ENCODE measurements at regions not wholly inside any gene's neighbourhood (a gene's known extent, or its start where the extent isn't known, plus 50 kb on each side); places are given as distances from the start of the nearest gene placed in this dataset.

DNA sequence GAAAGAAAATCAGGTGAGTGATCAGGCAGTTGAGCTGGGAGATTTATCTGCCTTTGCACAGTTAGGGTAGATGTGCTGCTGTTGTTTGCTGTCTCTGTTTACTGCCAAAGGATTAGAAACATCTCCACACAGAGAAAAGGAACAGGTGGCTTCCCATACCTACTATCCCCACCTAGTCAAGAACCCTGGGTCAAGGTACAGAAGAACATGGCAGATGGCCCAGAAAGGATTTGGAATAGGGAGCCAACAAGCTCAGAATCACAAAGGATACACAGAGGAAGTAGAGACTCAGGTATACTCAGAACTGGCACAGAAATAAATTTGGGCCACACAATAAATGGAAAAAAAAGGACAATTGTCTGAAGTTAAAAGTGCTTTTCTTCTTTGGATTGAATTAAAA, 64.3 kb downstream of the TIGD2 start:
- Histone ChIP-seq H3K27me3 (ENCODE audit: insufficient read depth, low read depth, severe bottlenecking) (no peaks in the 10 kb centered on the region), H3K36me3 (no peaks in the 10 kb centered on the region), H3K27ac (no peak overlapping the region), H3K4me3 (ENCODE audit: low read depth, low read length) (no peak overlapping the region), H3K9me3 (ENCODE audit: severe bottlenecking) (no peaks in the 10 kb centered on the region)
- TF ChIP-seq CTCF (IDR thresholded peaks at IDR 0.05; ENCODE audit: low read depth, low read length) = no peak
- DNase-seq = no peak

DNA sequence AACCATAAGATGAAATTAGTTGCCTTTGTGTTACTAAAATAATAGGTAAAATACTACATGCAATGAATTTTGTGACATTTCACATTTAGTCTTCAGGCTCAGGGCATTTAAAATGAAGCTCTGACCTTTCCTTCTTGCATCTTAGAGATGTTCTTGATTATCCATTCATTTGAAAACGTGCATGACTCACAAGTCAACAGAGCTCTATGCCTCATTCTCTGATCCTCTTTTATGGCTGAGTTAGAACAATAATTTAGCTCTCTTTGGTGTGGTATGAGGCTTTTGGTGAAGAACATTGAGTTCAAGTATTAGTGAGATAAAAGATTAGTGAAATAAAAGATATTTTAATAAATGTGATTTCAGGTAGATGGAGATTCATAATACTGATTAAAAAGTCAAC, 66.5 kb downstream of the TIGD2 start:
- no peak for DNase-seq
- no peak for TF ChIP-seq CTCF (IDR thresholded peaks at IDR 0.05; ENCODE audit: low read depth, low read length)
- no peaks in the 10 kb centered on the region for H3K27me3 ChIP-seq (ENCODE audit: insufficient read depth, low read depth, severe bottlenecking)
- no peaks in the 10 kb centered on the region for H3K36me3 ChIP-seq
- H3K9me3 ChIP-seq (ENCODE audit: severe bottlenecking) = no peaks in the 10 kb centered on the region
- H3K27ac ChIP-seq = no peak overlapping the region
- no peak overlapping the region for H3K4me3 ChIP-seq (ENCODE audit: low read depth, low read length)

DNA sequence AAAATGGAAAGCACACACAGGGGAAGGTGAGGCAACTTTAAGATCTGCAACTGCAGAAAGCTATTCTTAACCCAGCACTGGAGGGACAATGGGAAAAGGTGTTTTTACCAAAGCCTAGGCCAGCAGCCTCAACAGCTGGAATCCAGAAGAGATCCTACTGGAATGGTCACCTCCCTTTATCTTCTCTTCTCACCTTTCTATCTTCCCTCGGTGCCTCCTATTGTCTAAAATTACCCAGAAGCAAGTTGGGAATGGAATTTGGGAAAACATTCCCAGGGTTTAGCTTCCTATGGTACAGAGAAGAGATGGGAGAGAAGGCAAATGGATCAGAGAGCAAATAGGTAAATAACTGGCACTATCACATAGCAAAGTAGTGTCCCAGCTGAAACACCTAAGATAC, 73.1 kb downstream of the TIGD2 start:
- Histone ChIP-seq H3K36me3 (no peaks in the 10 kb centered on the region), H3K27ac (no peak overlapping the region), H3K27me3 (ENCODE audit: insufficient read depth, low read depth, severe bottlenecking) (no peaks in the 10 kb centered on the region), H3K4me3 (ENCODE audit: low read depth, low read length) (no peak overlapping the region), H3K9me3 (ENCODE audit: severe bottlenecking) (no peaks in the 10 kb centered on the region)
- no peak for TF ChIP-seq CTCF (IDR thresholded peaks at IDR 0.05; ENCODE audit: low read depth, low read length)
- no peak for DNase-seq

Measured in WERI-Rb-1 (cell line).